ENCODE measurements at regions not wholly inside any gene's neighbourhood (a gene's known extent, or its start where the extent isn't known, plus 50 kb on each side); places are given as distances from the start of the nearest gene placed in this dataset.

DNA sequence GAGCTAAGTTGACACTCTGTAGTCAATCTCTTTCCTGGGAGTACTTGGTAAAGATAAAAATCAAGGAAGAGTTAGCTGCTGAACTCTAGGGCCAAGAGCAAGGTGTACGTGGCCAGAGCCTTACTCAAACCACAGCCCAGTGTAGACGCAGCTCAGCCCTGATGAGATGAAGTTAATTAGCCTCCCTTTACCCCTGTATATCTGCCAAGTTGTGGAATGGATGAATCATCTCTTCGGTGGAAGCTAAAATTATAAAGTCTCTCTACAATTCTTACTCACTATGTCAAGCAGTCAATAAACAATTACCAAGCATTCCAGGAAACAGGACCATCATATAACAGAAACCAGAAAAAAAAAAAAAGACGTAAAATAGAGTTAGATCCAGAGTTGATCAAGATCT lies 146.9 kb upstream of the UFM1 start:
- TF ChIP-seq CTCF (conservative IDR thresholded peaks at IDR 0.05): no peak
- TF ChIP-seq EZH2 (IDR thresholded peaks at IDR 0.05; ENCODE audit: low read depth): no peak
